ENCODE measurements at regions not wholly inside any gene's neighbourhood (a gene's known extent, or its start where the extent isn't known, plus 50 kb on each side); places are given as distances from the start of the nearest gene placed in this dataset.

DNA sequence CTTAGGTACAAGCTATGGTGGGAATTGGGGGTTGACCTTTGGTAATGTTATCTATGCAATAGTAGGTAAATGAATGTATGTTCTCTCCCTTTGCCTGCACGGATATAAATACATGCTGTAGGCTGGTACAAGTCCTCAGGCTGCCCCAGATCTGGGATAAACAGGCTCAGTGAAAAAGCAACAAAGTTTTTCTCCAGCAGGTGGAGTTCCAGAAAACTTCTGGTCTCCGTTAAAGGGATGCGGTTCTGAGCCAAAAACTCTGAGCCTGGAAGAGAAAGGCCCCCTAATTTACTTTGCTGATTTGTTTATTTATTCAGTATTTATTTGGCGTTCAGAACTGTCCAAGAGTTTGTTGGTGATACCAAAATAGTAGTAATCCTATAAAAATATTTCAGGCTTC is 204.7 kb downstream of the ADRA2A start:
- Histone ChIP-seq H3K79me1 (ENCODE audit: low read depth, low read length) (no peaks in the 10 kb centered on the region), H2BK15ac (ENCODE audit: low read length) (no peak overlapping the region), H3K79me2 (ENCODE audit: control insufficient read depth in 1 of 2, insufficient read depth in 2 of 2, low read length in 2 of 2) (no peaks in the 10 kb centered on the region), H3K4me2 (ENCODE audit: insufficient read depth in 1 of 2, low read depth in 2 of 2, low read length in 2 of 2) (no peak overlapping the region), H3K14ac (ENCODE audit: insufficient read length) (no peak overlapping the region), H3K23ac (ENCODE audit: insufficient read length) (no peak overlapping the region), H3K27me3 (replicated peaks in 1 of 4; ENCODE audit: control insufficient read depth in 3 of 4, extremely low read depth in 1 of 4, insufficient read depth in 3 of 4, low read length in 3 of 4) (peaks cover 0 to 1% (median 0%) of the 10 kb centered on the region in 4 experiments; a peak in 1 of 7 replicates), H3K4me1 (replicated peaks in 1 of 4; ENCODE audit: control insufficient read depth in 3 of 4, insufficient read depth in 4 of 4, low read length in 3 of 4) (no peaks in the 10 kb centered on the region), H2BK5ac (ENCODE audit: low read depth, low read length) (no peak overlapping the region), H3K23me2 (ENCODE audit: low read depth, low read length) (no peaks in the 10 kb centered on the region), H3K18ac (ENCODE audit: extremely low read depth, low read length) (no peak overlapping the region), H3K36me3 (ENCODE audit: control insufficient read depth in 2 of 4, insufficient read depth in 4 of 4, low read length in 3 of 4) (no peaks in the 10 kb centered on the region), H3K9me3 (ENCODE audit: insufficient read depth in 2 of 2, low read depth in 1 of 2, low read length in 1 of 2) (no peaks in the 10 kb centered on the region), H2AK5ac (ENCODE audit: low read depth, low read length) (no peak overlapping the region), H3K4me3 (ENCODE audit: extremely low read depth in 1 of 4, insufficient read depth in 2 of 4, low read depth in 3 of 4, low read length in 4 of 4) (no peak overlapping the region), H3K9ac (replicated peaks in 1 of 4; ENCODE audit: extremely low read depth in 1 of 4, low read depth in 3 of 4, low read length in 3 of 4) (no peak overlapping the region), H4K20me1 (replicated peaks in 1 of 2; ENCODE audit: control insufficient read depth in 1 of 2, insufficient read depth in 2 of 2, low read length in 2 of 2) (no peaks in the 10 kb centered on the region), H2AFZ (ENCODE audit: low read length) (0 out of 2 replicates have a peak overlapping the region, but pooled peaks have one; percentile 25), H2BK12ac (ENCODE audit: low read depth, low read length) (no peak overlapping the region), H4K91ac (replicated peaks; ENCODE audit: insufficient read length, low read length) (no peak overlapping the region), H3K4ac (replicated peaks; ENCODE audit: insufficient read length, low read depth, low read length) (no peak overlapping the region), H4K5ac (ENCODE audit: insufficient read length, low read depth, low read length) (no peak overlapping the region), H3K56ac (replicated peaks; ENCODE audit: insufficient read length, low read depth, low read length) (no peak overlapping the region), H4K8ac (ENCODE audit: extremely low read depth, insufficient read depth, low read length) (no peak overlapping the region), H2BK20ac (ENCODE audit: low read length) (no peak overlapping the region), H3K27ac (ENCODE audit: low read depth, low read length) (no peak overlapping the region), H2BK120ac (replicated peaks; ENCODE audit: low read depth, low read length) (no peak overlapping the region)
- DNase-seq (ENCODE audit: low read depth in 1 of 2, low spot score in 2 of 2) (peak in 1 of 2 experiments; percentile 48), FAIRE-seq (peak; percentile 13)
- ChIA-PET CTCF (ENCODE audit: partially characterized antibody) (interaction anchor here (0.6 to 3.0 kb wide), 23 partner anchors 10 to 369 kb away, joined by 3 to 16 read pairs (median 5); partner anchors contain the start of gene ADRA2A), POLR2A (ENCODE audit: partially characterized antibody) (no interaction called here)
- 45% methylated on average over 4 of the region's 4 CpGs; no CpG with 5 or more reads in 1 of the 2 experiments for WGBS, 2 experiments (ENCODE audit: extremely low coverage in 1 of 2, insufficient coverage in 1 of 2, insufficient read length in 1 of 2, insufficient replicate concordance in 2 of 2, low coverage in 1 of 2, low lambda C conversion rate in 2 of 2, missing lambda C conversion rate in 1 of 2)
- TF ChIP-seq MAX (IDR thresholded peaks at IDR 0.05) (no peak), CBX5 (IDR thresholded peaks at IDR 0.05; ENCODE audit: low read depth, low read length) (no peak), RAD21 (IDR thresholded peaks at IDR 0.05 in 1 of 2, conservative IDR thresholded peaks at IDR 0.05 in 1 of 2; ENCODE audit: low read depth in 2 of 2, low read length in 2 of 2) (peak; percentile 49 to 60; a peak in 3 of 4 replicates), GTF2F1 (IDR thresholded peaks at IDR 0.05; ENCODE audit: borderline replicate concordance, low read depth, low read length) (no peak), SIRT6 (IDR thresholded peaks at IDR 0.05; ENCODE audit: low read length) (no peak), YY1 (IDR thresholded peaks at IDR 0.05; ENCODE audit: low read depth, low read length) (no peak), CTCF (IDR thresholded peaks at IDR 0.05; ENCODE audit: control extremely low read depth in 1 of 3, insufficient read depth in 1 of 3, low read depth in 1 of 3, low read length in 3 of 3) (peak in 2 of 3 experiments; percentile 52 to 56; a peak in 3 of 4 replicates), E2F6 (IDR thresholded peaks at IDR 0.05) (no peak), ZNF274 (IDR thresholded peaks at IDR 0.05; ENCODE audit: borderline replicate concordance, extremely low read depth, low read length) (no peak), RNF2 (IDR thresholded peaks at IDR 0.05; ENCODE audit: borderline replicate concordance, low read depth, low read length, missing control alignments, poor library complexity, severe bottlenecking) (no peak)

Measured in H1 (cell line).